ENCODE measurements at regions not wholly inside any gene's neighbourhood (a gene's known extent, or its start where the extent isn't known, plus 50 kb on each side); places are given as distances from the start of the nearest gene placed in this dataset.

DNA sequence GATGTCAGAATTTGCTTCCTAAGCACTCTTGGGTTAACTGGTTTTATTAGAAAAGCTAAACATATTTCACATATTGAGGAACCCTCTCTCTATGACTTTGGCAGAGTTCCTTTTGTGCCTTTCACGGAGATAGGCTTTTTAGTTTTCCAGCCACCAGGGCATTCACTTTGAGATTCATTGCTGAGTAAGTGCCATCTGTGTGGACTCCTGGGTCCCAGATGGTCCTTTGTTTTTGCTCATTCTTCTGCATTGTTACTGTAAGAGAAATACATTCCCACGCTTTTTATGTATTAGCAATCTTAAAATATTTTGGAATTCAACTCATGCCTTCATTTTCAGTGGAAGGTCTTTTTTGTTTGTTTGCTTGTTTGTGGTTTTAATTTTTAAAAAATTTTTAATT is 76.3 kb upstream of the PHACTR2 start:
- H3K4me3 ChIP-seq (ENCODE audit: low read depth, low read length): no peak overlapping the region
- DNase-seq (ENCODE audit: low read depth): no peak
- TF ChIP-seq MAX (IDR thresholded peaks at IDR 0.05; ENCODE audit: low read depth, low read length): no peak
- no peak for TF ChIP-seq CTCF (IDR thresholded peaks at IDR 0.05; ENCODE audit: low read depth, low read length)
- TF ChIP-seq POLR2A (IDR thresholded peaks at IDR 0.05; ENCODE audit: extremely low read depth, insufficient read length): no peak
- no peak for TF ChIP-seq MYC (IDR thresholded peaks at IDR 0.05; ENCODE audit: low read depth, low read length)

DNA sequence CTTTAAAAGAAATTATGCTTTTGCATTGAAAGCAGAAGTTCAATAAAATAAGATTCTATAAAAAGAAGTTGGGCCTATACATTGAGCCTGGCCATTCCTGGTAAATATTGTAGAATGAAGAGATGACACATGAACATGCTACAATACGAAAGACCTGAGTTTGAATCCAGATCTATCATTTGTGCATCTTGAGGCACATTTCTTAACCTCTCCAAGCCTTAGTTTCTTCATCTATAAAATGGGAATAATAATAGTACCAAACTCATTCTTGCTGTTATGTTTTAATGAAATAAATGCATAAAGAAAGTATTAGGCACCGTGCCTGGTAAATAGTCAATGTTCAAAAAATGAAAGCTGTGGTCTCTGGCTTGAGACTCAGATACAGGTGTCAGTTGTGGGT is 76.9 kb upstream of the PHACTR2 start:
- H3K4me3 ChIP-seq (ENCODE audit: low read depth, low read length): no peak overlapping the region
- TF ChIP-seq POLR2A (IDR thresholded peaks at IDR 0.05; ENCODE audit: extremely low read depth, insufficient read length) (no peak), MAX (IDR thresholded peaks at IDR 0.05; ENCODE audit: low read depth, low read length) (no peak), MYC (IDR thresholded peaks at IDR 0.05; ENCODE audit: low read depth, low read length) (no peak), CTCF (IDR thresholded peaks at IDR 0.05; ENCODE audit: low read depth, low read length) (no peak)
- no peak for DNase-seq (ENCODE audit: low read depth)

GRCh38 chr6:143598466-143599080 is 79.2 kb upstream of the PHACTR2 start:
- peak; percentile 74 for DNase-seq (ENCODE audit: low read depth)
- no peak for TF ChIP-seq CTCF (IDR thresholded peaks at IDR 0.05; ENCODE audit: low read depth, low read length)
- TF ChIP-seq MYC (IDR thresholded peaks at IDR 0.05; ENCODE audit: low read depth, low read length): peak; percentile 62; the same call in 1 of the 2 replicates
- no peak for TF ChIP-seq POLR2A (IDR thresholded peaks at IDR 0.05; ENCODE audit: extremely low read depth, insufficient read length)
- TF ChIP-seq MAX (IDR thresholded peaks at IDR 0.05; ENCODE audit: low read depth, low read length): 0 out of 2 replicates have a peak, but pooled peaks have one; percentile 52
- H3K4me3 ChIP-seq (ENCODE audit: low read depth, low read length): no peak overlapping the region

- TF ChIP-seq POLR2A (IDR thresholded peaks at IDR 0.05; ENCODE audit: extremely low read depth, insufficient read length) (no peak), CTCF (IDR thresholded peaks at IDR 0.05; ENCODE audit: low read depth, low read length) (no peak), MYC (IDR thresholded peaks at IDR 0.05; ENCODE audit: low read depth, low read length) (no peak), MAX (IDR thresholded peaks at IDR 0.05; ENCODE audit: low read depth, low read length) (no peak)
- DNase-seq (ENCODE audit: low read depth): no peak
- H3K4me3 ChIP-seq (ENCODE audit: low read depth, low read length): no peak overlapping the region
These were observed 80.9 kb upstream of the PHACTR2 start for GRCh38 chr6:143596866-143597265.

DNA sequence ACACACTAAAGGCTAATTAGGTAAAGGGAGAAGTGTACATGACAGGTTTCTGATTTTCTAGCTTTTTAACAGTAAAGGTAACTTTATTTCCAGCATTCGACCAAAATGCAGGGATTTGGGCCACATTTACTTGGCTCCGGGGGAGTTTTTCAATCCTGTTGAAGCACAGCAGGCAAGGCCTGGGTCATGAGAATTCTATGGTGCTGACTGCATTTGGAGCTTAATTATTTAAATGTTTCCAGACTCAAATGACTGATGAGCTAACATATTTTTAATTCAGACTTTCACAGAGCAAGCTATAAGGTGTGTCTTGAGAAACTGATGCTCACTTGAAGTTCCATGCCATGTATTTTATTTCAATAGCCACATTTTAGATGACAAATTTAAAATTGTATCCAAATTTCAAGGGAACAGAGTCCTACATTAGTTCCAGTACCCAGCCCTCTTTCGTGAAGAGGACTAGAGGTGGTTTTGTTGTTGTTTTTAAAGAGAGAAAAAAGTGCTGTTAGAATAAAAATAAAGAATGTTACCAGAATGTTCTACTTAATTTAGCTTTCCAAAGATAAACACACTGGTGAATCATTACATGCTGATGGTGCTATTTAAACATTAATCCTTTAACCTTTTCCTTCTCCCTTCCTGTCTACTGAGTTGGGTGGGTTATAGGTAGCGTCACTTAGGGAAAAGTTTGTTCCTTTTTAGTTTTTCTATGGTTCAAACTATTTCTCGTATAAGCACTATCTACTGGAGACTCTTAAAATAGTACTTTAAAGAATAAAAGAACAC is 82.3 kb upstream of the PHACTR2 start:
- no peak for TF ChIP-seq MAX (IDR thresholded peaks at IDR 0.05; ENCODE audit: low read depth, low read length)
- DNase-seq (ENCODE audit: low read depth): no peak
- H3K4me3 ChIP-seq (ENCODE audit: low read depth, low read length): no peak overlapping the region

- H3K4me3 ChIP-seq (ENCODE audit: low read depth, low read length): no peak overlapping the region
- no peak for TF ChIP-seq MYC (IDR thresholded peaks at IDR 0.05; ENCODE audit: low read depth, low read length)
- TF ChIP-seq MAX (IDR thresholded peaks at IDR 0.05; ENCODE audit: low read depth, low read length): no peak
- no peak for TF ChIP-seq CTCF (IDR thresholded peaks at IDR 0.05; ENCODE audit: low read depth, low read length)
- DNase-seq (ENCODE audit: low read depth): no peak
These were observed 83.1 kb upstream of the PHACTR2 start for GRCh38 chr6:143594647-143595046.
